Left ventricle myocardium superior (tissue), 1 donor: ENCODE measurements at regions not wholly inside any gene's neighbourhood (a gene's known extent, or its start where the extent isn't known, plus 50 kb on each side); places are given as distances from the start of the nearest gene placed in this dataset.
"Not testable (repeated sequence)": the region's sequence is repeated elsewhere in the genome, so short reads cannot be mapped to it uniquely, and the experiment has no call there.

Experiments used
- ATAC-seq: fragments of 200-7000 bp; cut with Tn5 transposase; one replicate; pipeline ENCODE4 v1.9.1; 2020; ENCODE audit warnings: mild to moderate bottlenecking, moderate library complexity
- DNase-seq: peaks from one replicate; pipeline ENCODE4 v3.0.0-alpha.2; 2020
- intact Hi-C: fragments of 100-400 bp; cut with micrococcal nuclease; formaldehyde crosslinking; loops from one replicate; pipeline ENCODE4 v1.11.0; 2022
- donor health status: DM: no; HTN: yes; CAD: no; lungs with severe emphysema.

- ATAC-seq (no peak), DNase-seq (no peak)
- intact Hi-C loops: no loop called here
Observed at GRCh38 chr12:40172879-40173278, 51.9 kb upstream of the LRRK2 start.

GRCh38 chr12:40171501-40171900 is 53.3 kb upstream of the LRRK2 start:
- ATAC-seq (no peak), DNase-seq (no peak)
- intact Hi-C loops: no loop called here

GRCh38 chr12:40171066-40171465 is 53.7 kb upstream of the LRRK2 start:
- intact Hi-C loops: no loop called here
- DNase-seq (no peak), ATAC-seq (no peak)

GRCh38 chr12:40170593-40170992 is 54.2 kb upstream of the LRRK2 start:
- intact Hi-C loops: no loop called here

DNA sequence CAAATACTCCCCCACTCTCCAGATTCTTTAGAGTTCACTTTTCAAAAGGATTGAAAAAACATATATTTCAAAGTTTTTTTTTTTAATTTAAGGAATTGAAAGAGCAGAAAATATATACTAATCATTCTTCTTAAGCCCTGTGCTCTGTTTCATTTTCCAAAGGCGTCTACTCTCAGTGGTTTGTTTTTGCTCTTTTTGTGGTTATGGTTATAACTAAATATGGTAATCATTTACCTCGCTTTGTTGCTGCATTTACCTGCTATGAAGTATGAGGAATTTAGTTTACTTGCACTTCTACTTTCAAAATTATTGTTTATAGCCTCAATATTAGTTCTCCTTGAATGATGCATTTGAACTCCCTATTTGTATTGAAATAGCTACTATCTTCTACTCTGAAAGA is 55.9 kb upstream of the LRRK2 start:
- intact Hi-C loops: no loop called here
- DNase-seq (no peak), ATAC-seq (no peak)

More at GRCh38 chr12:40170593-40170992, 54.2 kb upstream of the LRRK2 start:
- DNase-seq (no peak), ATAC-seq (no peak)

GRCh38 chr12:40168419-40168818 is 56.4 kb upstream of the LRRK2 start:
- DNase-seq, intact Hi-C loops, ATAC-seq: not testable (repeated sequence)

GRCh38 chr12:40168001-40168400 is 56.8 kb upstream of the LRRK2 start:
- ATAC-seq: no peak
- intact Hi-C loops: no loop called here

DNA sequence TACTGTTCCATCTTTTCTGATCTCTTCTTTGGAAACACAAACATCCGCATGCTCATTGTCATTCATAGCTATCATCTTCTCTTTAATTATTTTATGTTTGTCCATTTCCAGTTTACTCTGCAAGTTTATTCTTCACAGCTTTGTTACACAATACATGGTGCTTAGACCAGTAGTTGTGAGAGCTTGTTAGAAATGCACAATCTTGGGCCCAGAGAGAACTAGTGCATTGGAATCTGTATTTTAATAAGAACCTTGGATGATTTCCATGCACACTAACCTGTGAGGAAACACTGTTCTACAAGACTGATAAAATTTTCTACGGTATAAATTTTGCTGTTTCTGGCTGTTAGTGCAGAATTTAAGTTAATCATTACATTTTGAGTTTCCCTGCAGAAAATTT is 59.3 kb upstream of the SLC2A13 start:
- ATAC-seq (no peak), DNase-seq (no peak)
- intact Hi-C loops: no loop called here

More at GRCh38 chr12:40168001-40168400, 56.8 kb upstream of the LRRK2 start:
- no peak for DNase-seq

DNA sequence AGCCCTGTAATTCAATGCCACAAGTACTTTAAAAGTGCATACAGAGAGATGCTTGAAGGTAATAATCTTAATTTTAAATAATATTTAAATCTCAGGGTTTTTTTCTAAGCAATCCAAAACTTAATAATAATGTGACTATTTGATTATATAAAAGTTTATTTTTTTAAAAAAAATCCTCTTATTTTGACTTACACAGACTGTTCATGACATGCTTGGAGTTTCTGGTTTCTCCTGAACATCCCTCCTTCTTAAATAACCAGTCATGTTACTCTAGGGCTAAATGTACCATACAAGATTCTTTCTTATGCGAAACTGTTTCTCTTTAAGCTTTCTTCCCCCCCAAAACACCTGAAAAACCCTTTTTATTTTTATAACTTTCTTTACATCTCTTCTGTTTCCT is 58.2 kb upstream of the SLC2A13 start:
- DNase-seq (no peak), ATAC-seq (no peak)
- intact Hi-C loops: no loop called here

DNA sequence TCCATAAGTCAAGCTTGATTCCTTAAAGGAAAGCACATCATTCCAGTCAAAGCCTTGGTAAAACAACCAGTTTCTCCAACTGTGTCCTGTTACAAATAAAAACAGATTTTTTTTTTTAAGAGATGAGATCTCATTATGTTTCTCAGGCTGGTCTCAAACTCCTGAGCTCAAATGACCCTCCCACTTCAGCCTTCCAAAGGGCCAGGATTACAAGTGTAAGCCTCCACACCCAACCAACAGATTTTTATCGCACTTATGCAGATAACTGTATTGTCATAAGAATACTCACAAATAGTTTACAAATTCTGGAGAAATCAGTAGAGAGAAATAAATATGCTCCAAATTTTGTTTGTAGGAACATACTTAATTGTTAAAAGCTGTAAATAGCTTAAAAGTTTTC is 56.2 kb upstream of the SLC2A13 start:
- DNase-seq: no peak
- no peak for ATAC-seq
- intact Hi-C loops: no loop called here

DNA sequence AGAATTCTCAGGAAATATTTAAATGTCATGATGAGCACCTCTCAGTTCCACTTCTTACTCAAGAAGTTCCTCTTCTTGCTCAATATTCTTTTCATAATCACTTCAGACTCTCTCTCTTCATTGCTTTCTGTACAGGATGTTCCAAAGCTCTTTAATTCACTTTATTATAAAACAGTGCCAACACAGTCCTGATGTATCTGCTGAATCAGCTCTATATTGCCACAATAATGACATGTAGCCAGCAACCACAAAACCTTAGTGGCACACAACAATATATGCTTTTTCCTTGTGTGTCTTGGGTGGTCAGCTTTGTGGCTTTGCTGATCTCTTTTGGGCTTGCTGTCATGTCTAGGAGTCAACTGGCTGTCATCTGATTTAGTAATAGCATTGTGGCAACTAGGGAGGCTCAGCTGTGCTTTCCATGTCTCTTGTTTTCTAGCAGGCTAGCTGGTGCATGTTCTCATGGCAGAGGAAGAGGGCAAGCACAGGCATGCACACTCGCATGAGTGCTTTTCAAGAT is 52.8 kb upstream of the SLC2A13 start:
- no peak for DNase-seq
- intact Hi-C loops: loop anchor here (5.0 kb wide), 1 partner anchor 149 kb away; no protein-coding TSS in a partner anchor
- ATAC-seq: peak; percentile 74

DNA sequence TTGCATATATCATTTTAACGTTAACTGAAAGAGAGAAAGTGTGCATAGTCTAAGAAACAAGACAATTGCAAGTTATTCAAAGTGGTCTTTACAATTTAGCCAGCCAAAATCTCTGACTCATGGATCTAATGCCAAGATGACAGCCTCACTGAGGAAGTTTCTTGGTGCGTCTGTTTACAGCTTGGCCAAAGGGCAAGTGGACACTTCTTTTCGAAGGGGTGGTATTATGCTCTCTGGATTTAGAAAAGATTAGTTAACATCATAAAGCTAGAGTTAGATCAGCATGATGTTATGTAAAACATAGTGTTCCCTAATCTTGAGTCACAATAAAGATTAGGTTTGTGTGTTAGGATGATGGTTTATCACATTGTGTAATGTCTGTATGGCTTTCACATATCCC is 51.5 kb upstream of the SLC2A13 start:
- DNase-seq (no peak), ATAC-seq (no peak)
- intact Hi-C loops: loop anchor here (5.0 kb wide), 1 partner anchor 150 kb away; no protein-coding TSS in a partner anchor

DNA sequence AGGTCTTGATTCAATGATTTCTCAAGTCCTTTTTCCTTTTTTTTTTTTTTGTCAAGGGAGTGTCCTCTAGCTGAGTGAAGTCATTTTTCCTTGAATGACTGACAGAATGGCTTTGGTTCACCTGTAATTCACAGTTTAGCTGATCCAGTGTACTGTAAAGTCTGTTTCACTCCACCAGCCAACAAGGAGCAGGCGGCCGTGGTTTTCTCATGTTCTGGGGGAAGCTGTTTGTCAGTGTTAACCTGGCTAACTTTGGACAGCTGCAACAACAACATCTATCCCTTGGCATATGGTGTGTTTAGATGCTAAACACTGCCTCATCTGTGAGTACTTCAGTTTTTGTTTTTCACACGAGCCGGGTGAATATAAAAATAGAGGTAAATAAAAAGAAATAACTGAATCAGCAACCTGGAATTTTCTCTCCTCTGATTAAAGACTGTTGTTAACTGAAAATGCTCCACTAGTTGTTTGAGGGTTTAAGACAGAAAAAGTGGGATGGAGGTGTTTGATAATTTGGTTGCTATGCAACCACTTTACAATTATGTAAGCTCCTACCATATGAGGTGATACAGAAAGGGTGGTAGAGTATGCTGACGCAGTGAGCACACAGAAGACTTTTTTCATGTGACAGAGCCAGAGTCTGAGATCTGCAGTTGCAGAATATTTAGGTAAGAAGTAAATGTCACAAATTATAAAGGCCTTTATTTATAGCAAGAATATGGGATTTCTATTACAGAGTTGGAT is 50.3 kb upstream of the SLC2A13 start:
- ATAC-seq (no peak), DNase-seq (no peak)
- intact Hi-C loops: loop anchor here (5.0 kb wide), 1 partner anchor 151 kb away; no protein-coding TSS in a partner anchor
